Endodermal cell (in vitro differentiated cells): ENCODE measurements at regions not wholly inside any gene's neighbourhood (a gene's known extent, or its start where the extent isn't known, plus 50 kb on each side); places are given as distances from the start of the nearest gene placed in this dataset.

Source experiments
- DNase-seq: peaks from one replicate; pipeline ENCODE4 v3.0.0-alpha.2; 2017
- H3K27ac ChIP-seq: 2 replicates; pipeline ENCODE4 v1.5.1; 2013; ENCODE audit warnings: mild to moderate bottlenecking, low read depth, low read length, moderate library complexity
- H3K27me3 ChIP-seq: 2 replicates; pipeline ENCODE4 v1.6.1; 2013; ENCODE audit warnings: mild to moderate bottlenecking, low read length, moderate library complexity; ENCODE audit not compliant: insufficient read depth, control insufficient read depth, poor library complexity, severe bottlenecking
- H3K36me3 ChIP-seq: 2 replicates; pipeline ENCODE4 v1.7.0; 2013; ENCODE audit warnings: mild to moderate bottlenecking, low read length, moderate library complexity; ENCODE audit not compliant: control insufficient read depth, insufficient read depth
- H3K4me1 ChIP-seq: one replicate; pipeline ENCODE4 v1.7.0; 2013; ENCODE audit warnings: low read length; ENCODE audit not compliant: control insufficient read depth, insufficient read depth
- H3K4me3 ChIP-seq: 2 replicates; pipeline ENCODE4 v1.5.1; 2013; ENCODE audit warnings: mild to moderate bottlenecking, low read length, moderate library complexity
- H3K9ac ChIP-seq: 2 replicates; pipeline ENCODE4 v1.6.1; 2013; ENCODE audit warnings: mild to moderate bottlenecking, low read length, moderate library complexity; ENCODE audit not compliant: poor library complexity, severe bottlenecking; ENCODE audit errors: extremely low read depth
- H3K9me3 ChIP-seq: 2 replicates; pipeline ENCODE4 v1.6.1; 2013; ENCODE audit warnings: mild to moderate bottlenecking, low read length, moderate library complexity; ENCODE audit not compliant: control insufficient read depth
- H3K27ac Mint-ChIP-seq: 2 replicates; pipeline ENCODE4 v1.8.0; 2020; ENCODE audit warnings: mixed read lengths
- H3K27me3 Mint-ChIP-seq: 2 replicates; pipeline ENCODE4 v1.8.0; 2021; ENCODE audit warnings: mild to moderate bottlenecking, mixed read lengths; ENCODE audit not compliant: insufficient read depth
- H3K36me3 Mint-ChIP-seq: 2 replicates; pipeline ENCODE4 v1.8.0; 2020; ENCODE audit warnings: low read depth, mixed read lengths
- H3K4me1 Mint-ChIP-seq: 2 replicates; pipeline ENCODE4 v1.8.0; 2020; ENCODE audit warnings: mixed read lengths
- H3K4me3 Mint-ChIP-seq: 2 replicates; pipeline ENCODE4 v1.8.0; 2020; ENCODE audit warnings: mild to moderate bottlenecking, moderate library complexity, mixed read lengths
- H3K9me3 Mint-ChIP-seq: 2 replicates; pipeline ENCODE4 v1.8.0; 2020; ENCODE audit warnings: mild to moderate bottlenecking, mixed read lengths
- CTCF ChIP-seq: fragments of 200-600 bp; sonication (generic); conservative IDR thresholded peaks from 2 replicates; pipeline ENCODE4 v1.5.0; 2021; ENCODE audit warnings: antibody characterized with exemption, mild to moderate bottlenecking
- WGBS, 2 experiments: methylation state at CpG; one replicate each; pipeline versions ENCODE4 v1.1.5 to v1.1.7; 2013; ENCODE audit warnings: missing lambda C conversion rate in 2 of 2, mixed read lengths in 1 of 2; ENCODE audit not compliant: insufficient coverage in 1 of 2, insufficient read length in 1 of 2; 5-methylcytosine and 5-hydroxymethylcytosine counted together

- Histone ChIP-seq H3K9me3 (peaks cover 7% of the 10 kb centered on the region), H3K36me3 (no peaks in the 10 kb centered on the region), H3K27me3 (no peaks in the 10 kb centered on the region), H3K27ac (no peak overlapping the region), H3K4me3 (no peak overlapping the region), H3K9ac (no peak overlapping the region), H3K4me1 (no peaks in the 10 kb centered on the region)
- peaks cover 8% of the 10 kb centered on the region for H3K9me3 Mint-ChIP-seq
- H3K4me3 Mint-ChIP-seq, result no peak overlapping the region
- no peaks in the 10 kb centered on the region for H3K27me3 Mint-ChIP-seq
- DNase-seq, result no peak
- H3K36me3 Mint-ChIP-seq, result no peaks in the 10 kb centered on the region
- WGBS, 2 experiments, result 100% methylated on average over 2 of the region's 3 CpGs; no CpG with 5 or more reads in 1 of the 2 experiments
- no peaks in the 10 kb centered on the region for H3K4me1 Mint-ChIP-seq
- no peak for TF ChIP-seq CTCF
- no peak overlapping the region for H3K27ac Mint-ChIP-seq
Measured at GRCh38 chr4:66647926-66648325, 897.4 kb downstream of the CENPC start.

GRCh38 chr4:66647476-66647875 lies 897.8 kb downstream of the CENPC start:
- Mint-ChIP-seq H3K36me3 (no peaks in the 10 kb centered on the region), H3K4me1 (no peaks in the 10 kb centered on the region), H3K27ac (no peak overlapping the region), H3K27me3 (no peaks in the 10 kb centered on the region), H3K9me3 (peaks cover 8% of the 10 kb centered on the region), H3K4me3 (no peak overlapping the region)
- Histone ChIP-seq H3K9ac (no peak overlapping the region), H3K27ac (no peak overlapping the region), H3K36me3 (no peaks in the 10 kb centered on the region), H3K27me3 (no peaks in the 10 kb centered on the region), H3K4me1 (no peaks in the 10 kb centered on the region), H3K4me3 (no peak overlapping the region), H3K9me3 (peaks cover 7% of the 10 kb centered on the region)
- no peak for TF ChIP-seq CTCF
- no peak for DNase-seq

- no peak overlapping the region for H3K9ac ChIP-seq
- H3K4me3 ChIP-seq, result no peak overlapping the region
- no peaks in the 10 kb centered on the region for H3K9me3 ChIP-seq
- no peaks in the 10 kb centered on the region for H3K27me3 Mint-ChIP-seq
- H3K27ac Mint-ChIP-seq, result no peak overlapping the region
- H3K4me3 Mint-ChIP-seq, result no peak overlapping the region
- 84 to 92% methylated on average over 3 to 5 of the region's 5 CpGs for whole genome bisulfite sequencing, 2 experiments
- no peaks in the 10 kb centered on the region for H3K9me3 Mint-ChIP-seq
- peaks cover 5% of the 10 kb centered on the region for H3K4me1 ChIP-seq
- no peaks in the 10 kb centered on the region for H3K36me3 Mint-ChIP-seq
- H3K27ac ChIP-seq, result no peak overlapping the region
- TF ChIP-seq CTCF, result no peak
- no peaks in the 10 kb centered on the region for H3K27me3 ChIP-seq
- no peak for DNase-seq
- H3K36me3 ChIP-seq, result no peaks in the 10 kb centered on the region
- H3K4me1 Mint-ChIP-seq, result peaks cover 16% of the 10 kb centered on the region
Measured at GRCh38 chr4:66640233-66640990, 904.9 kb downstream of the CENPC start.
